MM.1S (cell line): ENCODE measurements at regions not wholly inside any gene's neighbourhood (a gene's known extent, or its start where the extent isn't known, plus 50 kb on each side); places are given as distances from the start of the nearest gene placed in this dataset.

Experiments
- DNase-seq: peaks from one replicate; pipeline ENCODE4 v3.0.0-alpha.2; 2015
- H2AFZ ChIP-seq: fragments of 300-600 bp; sonication (generic); 2 replicates; pipeline ENCODE4 v1.6.0; 2016; ENCODE audit warnings: antibody characterized with exemption, low read length
- H3F3A ChIP-seq: fragments of 300-600 bp; sonication (generic); 2 replicates; pipeline ENCODE4 v1.6.1; 2016; ENCODE audit warnings: mild to moderate bottlenecking, antibody characterized with exemption, low read length, moderate library complexity, mixed read lengths; ENCODE audit not compliant: insufficient read depth
- H3K27ac ChIP-seq: fragments of 300-600 bp; sonication (generic); 2 replicates; pipeline ENCODE4 v1.5.1; 2016; ENCODE audit warnings: mild to moderate bottlenecking, low read length
- H3K27me3 ChIP-seq: fragments of 300-600 bp; sonication (generic); replicated peaks from 2 replicates; pipeline ENCODE4 v1.6.0; 2016; ENCODE audit warnings: low read length; ENCODE audit not compliant: insufficient read depth
- H3K36me3 ChIP-seq: fragments of 300-600 bp; sonication (generic); replicated peaks from 2 replicates; pipeline ENCODE4 v1.6.1; 2016; ENCODE audit warnings: mild to moderate bottlenecking, low read length, mixed read lengths; ENCODE audit not compliant: insufficient read depth
- H3K4me1 ChIP-seq: fragments of 300-600 bp; sonication (generic); 2 replicates; pipeline ENCODE4 v1.6.1; 2016; ENCODE audit warnings: low read length, mixed read lengths
- H3K4me2 ChIP-seq: fragments of 300-600 bp; sonication (generic); 2 replicates; pipeline ENCODE4 v1.6.0; 2016; ENCODE audit warnings: low read depth, low read length
- H3K4me3 ChIP-seq: fragments of 300-600 bp; sonication (generic); 2 replicates; pipeline ENCODE4 v1.5.1; 2016; ENCODE audit warnings: low read length, mixed read lengths
- H3K79me2 ChIP-seq: fragments of 300-600 bp; sonication (generic); 2 replicates; pipeline ENCODE4 v1.6.1; 2016; ENCODE audit warnings: mixed run types, low read length, mixed read lengths
- H3K9ac ChIP-seq: fragments of 300-600 bp; sonication (generic); 2 replicates; pipeline ENCODE4 v1.6.1; 2016; ENCODE audit warnings: low read length, mixed read lengths
- H3K9me2 ChIP-seq: fragments of 300-600 bp; sonication (generic); replicated peaks from 2 replicates; pipeline ENCODE4 v1.6.1; 2016; ENCODE audit warnings: mild to moderate bottlenecking, low read length, mixed read lengths; ENCODE audit not compliant: insufficient read depth
- H3K9me3 ChIP-seq: fragments of 300-600 bp; sonication (generic); replicated peaks from 2 replicates; pipeline ENCODE4 v1.6.1; 2016; ENCODE audit warnings: mild to moderate bottlenecking, low read length, mixed read lengths; ENCODE audit not compliant: insufficient read depth
- H4K20me1 ChIP-seq: fragments of 300-600 bp; sonication (generic); 2 replicates; pipeline ENCODE4 v1.6.1; 2016; ENCODE audit warnings: mild to moderate bottlenecking, low read length, moderate library complexity, mixed read lengths; ENCODE audit not compliant: insufficient read depth
- EZH2 ChIP-seq: fragments of 300-600 bp; sonication (generic); optimal IDR thresholded peaks from 2 replicates; pipeline ENCODE3; 2017; ENCODE audit warnings: low read depth, mild to moderate bottlenecking, antibody characterized with exemption, low read length, mixed read lengths
- EZH2phosphoT487 ChIP-seq: fragments of 300-600 bp; sonication (generic); IDR thresholded peaks from 2 replicates; pipeline ENCODE4 v1.6.1; 2018; ENCODE audit warnings: antibody characterized with exemption, low read length
- TF ChIP-seq, protein P1 (sequence below): fragments of 300-600 bp; sonication (generic); IDR thresholded peaks from 2 replicates; pipeline ENCODE4 v1.5.1; 2016; ENCODE audit warnings: antibody characterized with exemption, low read length, mixed read lengths

DNA sequence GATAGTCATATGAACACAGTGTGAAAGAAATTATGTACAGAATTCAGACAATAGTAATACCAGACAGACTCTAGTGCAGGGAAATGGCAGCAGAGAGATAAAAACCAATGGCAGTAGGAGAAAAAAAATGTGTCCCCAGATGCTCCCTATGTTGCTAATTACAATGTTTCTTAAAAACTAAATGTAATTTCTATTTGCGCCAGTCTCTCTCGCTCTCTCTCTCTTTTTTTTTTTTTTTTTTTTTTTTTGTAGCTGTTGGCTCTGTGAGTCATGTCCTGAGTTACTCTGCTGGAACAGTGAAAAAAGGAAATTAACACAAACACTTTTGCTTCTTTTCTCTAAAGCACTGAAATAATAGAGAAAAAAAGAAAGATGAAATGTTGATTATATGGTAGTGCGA lies 871.9 kb downstream of the GBE1 start:
- Histone ChIP-seq H3K27me3 (no peaks in the 10 kb centered on the region), H3K9me3 (no peaks in the 10 kb centered on the region), H2AFZ (no peak overlapping the region), H3K36me3 (no peaks in the 10 kb centered on the region), H3K4me1 (no peaks in the 10 kb centered on the region), H4K20me1 (no peaks in the 10 kb centered on the region), H3K79me2 (no peaks in the 10 kb centered on the region), H3K9ac (no peak overlapping the region), H3F3A (no peaks in the 10 kb centered on the region), H3K27ac (no peak overlapping the region), H3K4me3 (no peak overlapping the region), H3K9me2 (no peaks in the 10 kb centered on the region), H3K4me2 (no peak overlapping the region)
- TF ChIP-seq, protein P1, sequence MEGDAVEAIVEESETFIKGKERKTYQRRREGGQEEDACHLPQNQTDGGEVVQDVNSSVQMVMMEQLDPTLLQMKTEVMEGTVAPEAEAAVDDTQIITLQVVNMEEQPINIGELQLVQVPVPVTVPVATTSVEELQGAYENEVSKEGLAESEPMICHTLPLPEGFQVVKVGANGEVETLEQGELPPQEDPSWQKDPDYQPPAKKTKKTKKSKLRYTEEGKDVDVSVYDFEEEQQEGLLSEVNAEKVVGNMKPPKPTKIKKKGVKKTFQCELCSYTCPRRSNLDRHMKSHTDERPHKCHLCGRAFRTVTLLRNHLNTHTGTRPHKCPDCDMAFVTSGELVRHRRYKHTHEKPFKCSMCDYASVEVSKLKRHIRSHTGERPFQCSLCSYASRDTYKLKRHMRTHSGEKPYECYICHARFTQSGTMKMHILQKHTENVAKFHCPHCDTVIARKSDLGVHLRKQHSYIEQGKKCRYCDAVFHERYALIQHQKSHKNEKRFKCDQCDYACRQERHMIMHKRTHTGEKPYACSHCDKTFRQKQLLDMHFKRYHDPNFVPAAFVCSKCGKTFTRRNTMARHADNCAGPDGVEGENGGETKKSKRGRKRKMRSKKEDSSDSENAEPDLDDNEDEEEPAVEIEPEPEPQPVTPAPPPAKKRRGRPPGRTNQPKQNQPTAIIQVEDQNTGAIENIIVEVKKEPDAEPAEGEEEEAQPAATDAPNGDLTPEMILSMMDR = no peak
- TF ChIP-seq EZH2 (no peak), EZH2phosphoT487 (no peak)
- no peak for DNase-seq

GRCh38 chr3:80870476-80871041 lies 890.9 kb downstream of the GBE1 start:
- no peak for TF ChIP-seq EZH2phosphoT487
- TF ChIP-seq EZH2 = no peak
- TF ChIP-seq, protein P1 = no peak
- H3K4me3 ChIP-seq = no peak overlapping the region
- no peaks in the 10 kb centered on the region for H3K27me3 ChIP-seq
- H3K4me2 ChIP-seq = no peak overlapping the region
- H3K9ac ChIP-seq = no peak overlapping the region
- H2AFZ ChIP-seq = no peak overlapping the region
- H3K4me1 ChIP-seq = no peaks in the 10 kb centered on the region
- H3K79me2 ChIP-seq = no peaks in the 10 kb centered on the region
- H3K27ac ChIP-seq = no peak overlapping the region
- H4K20me1 ChIP-seq = no peaks in the 10 kb centered on the region
- H3F3A ChIP-seq = no peaks in the 10 kb centered on the region
- peak; percentile 34 for DNase-seq
- no peaks in the 10 kb centered on the region for H3K9me2 ChIP-seq
- H3K9me3 ChIP-seq = no peaks in the 10 kb centered on the region
- no peaks in the 10 kb centered on the region for H3K36me3 ChIP-seq

- no peak overlapping the region for H3K4me3 ChIP-seq
- no peaks in the 10 kb centered on the region for H3K79me2 ChIP-seq
- H4K20me1 ChIP-seq = no peaks in the 10 kb centered on the region
- no peaks in the 10 kb centered on the region for H3K9me3 ChIP-seq
- H3K27me3 ChIP-seq = no peaks in the 10 kb centered on the region
- H3K36me3 ChIP-seq = no peaks in the 10 kb centered on the region
- DNase-seq = no peak
- H3K9me2 ChIP-seq = no peaks in the 10 kb centered on the region
- H3K9ac ChIP-seq = no peak overlapping the region
- no peaks in the 10 kb centered on the region for H3F3A ChIP-seq
- no peak overlapping the region for H3K27ac ChIP-seq
- no peaks in the 10 kb centered on the region for H3K4me1 ChIP-seq
- H3K4me2 ChIP-seq = no peak overlapping the region
- H2AFZ ChIP-seq = no peak overlapping the region
- TF ChIP-seq EZH2 = no peak
- TF ChIP-seq EZH2phosphoT487 = no peak
- TF ChIP-seq, protein P1 = no peak
These were observed 906.0 kb downstream of the GBE1 start for GRCh38 chr3:80855482-80855881.
